ENCODE measurements at regions not wholly inside any gene's neighbourhood (a gene's known extent, or its start where the extent isn't known, plus 50 kb on each side); places are given as distances from the start of the nearest gene placed in this dataset.

DNA sequence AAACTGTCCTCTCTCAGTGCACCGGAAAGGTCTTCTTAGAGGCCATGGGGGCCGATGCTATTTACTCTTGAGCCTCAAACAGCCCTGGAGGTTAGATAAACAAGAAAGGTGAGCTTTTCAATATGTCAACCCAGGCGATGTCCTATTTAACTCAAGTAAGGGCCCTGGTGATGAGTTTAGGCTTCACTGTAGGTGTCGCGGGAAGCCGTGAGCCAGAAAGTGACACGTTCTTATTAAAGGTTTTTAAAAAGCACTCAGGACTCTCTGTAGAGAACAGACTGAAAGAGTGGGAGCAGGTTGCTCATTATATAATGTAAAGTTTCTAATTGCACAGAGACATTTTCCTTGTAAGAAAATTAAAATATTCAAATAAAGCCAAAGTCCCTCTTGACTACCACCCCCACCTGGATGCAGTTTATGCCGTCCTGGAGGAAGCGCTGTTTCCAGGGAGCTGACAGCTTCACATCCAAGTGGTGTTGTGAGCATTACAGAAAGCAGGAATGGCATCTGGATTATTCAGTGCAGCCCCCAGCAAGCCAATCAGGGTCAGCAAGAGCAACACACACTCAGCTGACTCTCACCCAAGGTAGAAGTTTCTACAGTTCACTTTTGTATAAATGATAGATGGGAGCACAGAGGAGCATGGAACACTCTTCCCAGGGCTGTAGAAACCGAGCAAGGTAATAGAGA is 280.3 kb downstream of the DRD1 start:
- no peak for DNase-seq

DNA sequence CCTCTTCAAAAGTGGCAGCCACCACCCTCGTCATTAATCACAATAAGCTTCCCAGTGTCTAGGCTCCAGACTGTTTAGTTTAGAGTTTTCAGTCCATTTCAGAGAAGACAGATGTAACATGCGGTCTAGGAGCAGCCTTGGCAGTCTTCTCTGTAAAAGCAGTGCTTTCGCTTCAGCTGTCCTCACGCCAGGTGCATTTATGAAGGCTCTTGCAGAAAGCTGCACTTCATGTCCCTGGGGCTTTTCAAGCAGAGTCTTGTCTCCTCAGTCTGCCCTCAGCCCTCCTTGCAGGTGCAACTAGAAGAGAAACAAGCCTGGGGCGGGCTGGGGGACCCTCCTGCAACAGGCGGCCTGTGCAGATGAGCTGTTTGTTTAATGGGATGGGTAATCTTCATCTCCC is 281.9 kb downstream of the DRD1 start:
- DNase-seq, result no peak

DNA sequence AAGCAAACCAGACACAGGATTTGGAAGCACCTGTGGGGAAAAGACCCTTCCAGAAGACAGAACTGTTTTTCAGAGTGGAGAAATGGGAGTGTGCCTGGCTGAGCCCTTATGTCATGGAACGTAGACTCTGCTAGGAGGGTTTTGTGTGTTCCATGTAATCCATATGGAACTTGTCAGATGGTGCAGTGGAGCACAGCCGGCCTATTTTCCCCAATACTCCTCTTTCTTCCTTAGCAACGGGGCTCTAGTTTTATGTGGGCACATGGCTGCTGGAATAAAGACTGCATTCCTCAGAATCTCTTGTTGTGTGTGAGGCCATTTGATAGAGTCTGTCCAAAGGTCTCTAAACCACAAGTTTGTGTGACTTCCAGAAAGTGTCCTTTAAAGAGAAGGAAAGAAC is 284.0 kb downstream of the DRD1 start:
- DNase-seq, result no peak

DNA sequence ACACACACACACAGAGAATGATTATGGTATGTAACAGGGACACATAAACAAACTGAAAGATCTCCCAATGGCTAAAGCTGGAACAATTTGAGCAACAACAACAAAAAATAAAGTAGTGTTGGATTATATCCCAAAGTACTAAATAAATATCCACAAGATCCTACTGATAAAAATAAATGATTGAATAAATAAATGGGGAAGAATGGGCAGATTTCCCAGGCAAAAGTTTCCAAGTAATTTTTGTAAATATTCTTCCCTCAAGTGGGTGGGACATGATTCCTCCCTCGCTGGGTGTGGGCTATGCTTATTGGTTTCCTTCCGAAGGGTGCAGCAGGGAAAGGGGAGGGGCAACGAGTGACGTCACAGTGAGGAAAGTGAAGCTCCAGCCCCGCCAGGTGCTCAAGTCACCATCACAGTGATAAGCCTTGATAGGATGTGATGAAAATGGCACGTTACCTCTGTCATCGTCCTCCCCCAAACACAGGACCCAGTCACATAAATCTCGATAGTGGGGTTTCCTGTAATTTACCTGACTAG is 295.3 kb downstream of the DRD1 start:
- no peak for DNase-seq

DNA sequence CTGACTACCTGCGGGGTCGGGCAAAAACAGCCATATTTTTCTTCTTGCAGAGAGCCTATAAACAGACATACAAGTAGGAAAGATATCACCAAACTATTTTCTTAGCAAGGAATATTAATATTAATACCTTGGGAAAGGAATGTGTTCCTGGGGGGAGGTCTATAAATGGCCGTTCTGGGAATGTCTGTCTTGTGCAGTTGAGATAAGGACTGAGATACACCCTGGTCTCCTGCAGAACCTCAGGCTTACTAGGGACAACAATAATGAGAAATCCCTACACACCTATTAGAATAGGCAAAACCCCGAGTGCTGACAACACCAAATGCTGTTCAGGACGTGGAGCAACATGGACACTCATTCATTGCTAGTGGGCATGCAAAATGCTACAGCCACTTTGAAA is 297.2 kb downstream of the DRD1 start:
- no peak for DNase-seq

DNA sequence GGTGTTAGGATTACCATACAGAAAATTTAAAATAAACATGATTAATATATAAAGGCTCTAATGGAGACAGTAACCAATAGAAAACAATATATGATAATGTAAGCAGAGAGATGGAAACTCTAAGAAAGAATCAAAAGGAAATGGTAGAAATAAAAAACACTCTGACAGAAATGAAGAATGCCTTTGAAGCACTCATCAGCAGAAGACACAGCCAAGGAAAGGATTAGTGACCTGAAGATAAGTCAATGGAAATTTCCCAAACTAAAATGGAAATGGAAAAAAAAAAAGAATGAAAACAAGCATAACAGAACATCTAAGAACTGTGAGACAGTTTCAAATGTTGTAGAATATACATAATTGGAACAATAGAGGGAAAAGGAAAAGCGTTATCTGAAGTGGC is 302.6 kb downstream of the DRD1 start:
- no peak for DNase-seq

DNA sequence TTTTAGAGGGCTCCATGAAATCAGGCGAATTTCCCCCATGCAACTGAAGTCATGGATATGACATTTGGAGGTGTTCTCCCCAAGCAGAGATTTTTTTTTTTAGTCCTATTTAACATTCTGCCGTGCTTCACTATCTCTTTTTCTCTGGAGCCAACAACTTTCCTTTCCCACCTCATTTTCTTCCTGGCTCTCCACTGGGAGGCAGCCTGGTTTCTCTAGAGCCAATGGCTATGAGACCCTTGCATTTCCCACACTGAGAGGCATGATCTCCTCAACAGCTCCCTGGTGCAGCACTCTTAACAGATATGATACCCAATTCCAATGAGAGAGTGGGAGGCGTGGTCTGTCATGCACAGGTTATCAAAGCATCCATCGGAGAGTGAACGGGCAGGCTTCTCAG is 310.8 kb downstream of the DRD1 start:
- no peak for DNase-seq

DNA sequence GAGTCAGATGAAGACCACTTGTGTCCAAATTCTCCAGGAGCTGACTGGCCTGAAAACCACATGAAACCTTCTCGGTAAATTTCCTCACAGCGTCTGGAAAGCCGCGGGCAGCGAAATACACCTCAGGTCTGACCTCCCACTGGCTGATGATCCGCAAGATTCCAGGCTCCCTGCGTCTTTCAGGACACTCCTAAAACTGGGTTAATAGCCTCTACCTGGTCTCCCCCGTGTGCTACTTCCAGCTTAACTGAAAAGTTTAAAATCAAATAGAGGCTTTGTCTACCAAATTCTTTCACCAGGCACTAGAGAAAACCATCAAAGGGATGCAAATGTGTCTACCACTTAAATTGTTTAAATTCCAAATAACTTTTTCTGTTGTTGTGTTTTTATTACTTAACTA is 312.6 kb downstream of the DRD1 start:
- DNase-seq, result no peak

DNA sequence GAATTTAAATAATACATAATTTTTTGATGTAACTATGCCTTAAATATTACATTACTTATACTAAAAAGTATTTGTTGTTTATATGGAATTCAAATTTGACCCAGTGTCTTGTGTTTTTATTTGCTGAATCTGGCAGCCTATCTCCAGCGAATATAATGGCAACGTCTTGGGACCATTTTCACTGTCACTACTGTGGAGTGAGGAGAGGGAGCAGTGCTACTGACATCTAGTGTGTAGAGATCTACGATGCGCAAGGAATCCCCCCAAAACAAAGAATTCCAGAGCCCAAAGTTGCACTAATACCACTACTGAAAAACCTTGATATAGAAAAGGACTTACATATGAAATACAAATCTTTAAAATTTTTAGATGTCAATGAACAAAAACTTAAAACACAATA is 314.4 kb downstream of the DRD1 start:
- DNase-seq, result no peak

DNA sequence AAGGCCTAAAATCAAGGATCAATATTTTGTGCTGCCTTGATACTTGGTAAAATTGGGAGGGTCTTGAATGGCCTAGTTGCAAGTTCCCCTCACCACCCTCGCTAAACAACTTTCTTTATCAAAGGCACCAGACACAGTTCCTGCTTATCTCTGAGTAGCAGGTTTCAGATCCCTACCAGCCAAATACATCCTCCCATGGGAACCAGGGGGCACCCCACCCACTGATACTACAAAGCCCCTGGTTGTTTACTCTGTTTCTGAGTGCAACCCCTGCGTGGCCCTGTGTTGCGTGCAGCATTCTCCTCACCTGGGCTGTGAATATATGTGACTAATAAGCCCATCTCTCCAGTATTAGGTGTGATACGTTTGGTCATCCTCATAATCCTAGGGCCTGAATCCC is 314.9 kb downstream of the DRD1 start:
- DNase-seq, result no peak

DNA sequence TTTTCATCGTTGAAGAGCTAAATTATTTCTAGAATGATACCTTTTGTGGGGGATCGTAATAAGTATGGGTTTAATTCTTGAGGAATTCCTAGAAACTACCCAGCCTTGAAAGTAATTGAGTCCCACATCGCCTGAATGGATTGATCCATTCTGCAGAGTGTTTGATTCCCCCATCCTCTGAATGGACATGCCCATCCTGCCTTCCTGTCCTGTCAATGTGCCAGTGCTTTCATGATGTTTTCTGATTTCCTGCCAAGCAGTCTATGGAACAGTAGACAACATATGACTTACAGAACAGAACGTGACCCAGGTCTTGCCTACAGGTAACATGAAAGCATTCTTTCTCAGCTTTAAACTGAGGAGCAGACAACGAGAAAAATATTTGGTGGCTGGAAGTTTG is 319.2 kb downstream of the DRD1 start:
- DNase-seq, result no peak

DNA sequence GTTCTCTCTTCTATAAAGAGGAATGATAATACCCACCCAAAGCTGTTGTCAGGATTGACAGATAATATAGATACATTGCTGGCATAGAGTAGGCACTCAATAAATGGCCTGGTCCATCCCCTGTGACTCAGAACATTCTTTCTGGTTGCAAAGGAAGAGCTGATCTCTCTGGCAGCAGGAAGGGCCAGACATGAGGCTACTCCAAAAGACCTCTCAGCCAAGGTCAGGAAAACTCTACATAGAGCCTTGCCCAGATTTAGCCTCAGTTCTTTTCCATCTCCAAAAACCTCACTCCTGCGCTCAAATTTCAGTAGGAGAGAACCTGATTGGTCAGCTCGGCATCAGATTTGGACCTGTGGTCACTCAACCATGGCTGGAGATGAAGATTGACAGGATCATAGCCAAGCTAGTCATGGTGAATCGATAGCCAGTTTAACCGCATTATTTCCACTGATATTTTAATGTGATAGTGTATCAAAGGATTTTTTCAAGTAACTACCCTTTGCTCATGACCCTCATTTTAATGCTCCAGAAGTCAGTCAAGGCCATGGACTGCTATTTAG is 319.6 kb downstream of the DRD1 start:
- DNase-seq, result no peak

DNA sequence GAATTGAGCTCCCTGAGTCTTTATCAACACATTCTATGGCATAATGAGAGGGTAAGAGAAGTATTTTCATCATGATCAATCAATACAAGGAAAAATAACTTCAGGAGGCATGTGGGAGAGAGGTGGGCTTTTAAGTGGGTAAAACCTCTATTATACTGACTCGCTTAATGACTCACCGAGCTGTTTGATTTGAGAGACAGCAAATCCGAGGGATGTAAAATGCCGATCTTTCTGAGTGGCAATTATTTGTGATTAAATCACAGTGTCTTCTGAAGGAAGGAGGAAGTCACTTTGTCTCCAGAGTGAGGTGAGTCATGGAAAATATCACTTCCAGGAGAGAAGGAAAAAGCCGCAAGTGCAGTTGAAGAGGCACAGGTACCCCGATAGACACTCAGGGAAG is 320.4 kb downstream of the DRD1 start:
- no peak for DNase-seq

DNA sequence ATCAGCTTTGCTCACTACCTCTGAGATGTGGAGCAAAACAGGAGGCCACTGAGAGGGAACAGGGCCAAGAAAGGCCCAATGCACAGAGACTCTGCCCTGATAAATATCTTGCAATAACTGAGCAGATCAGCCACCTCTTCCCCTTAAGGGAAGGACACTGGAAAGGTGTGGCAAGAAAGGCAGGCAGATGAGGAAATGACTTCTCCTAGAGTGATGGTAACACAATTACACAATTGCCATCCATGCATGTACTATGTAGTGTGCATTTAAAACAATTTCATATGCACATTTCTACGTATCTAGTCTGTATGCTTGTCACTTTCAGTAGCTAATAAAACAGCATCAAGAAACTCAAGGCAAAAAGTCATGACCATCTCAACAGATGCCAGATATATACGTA is 322.5 kb downstream of the DRD1 start:
- no peak for DNase-seq

DNA sequence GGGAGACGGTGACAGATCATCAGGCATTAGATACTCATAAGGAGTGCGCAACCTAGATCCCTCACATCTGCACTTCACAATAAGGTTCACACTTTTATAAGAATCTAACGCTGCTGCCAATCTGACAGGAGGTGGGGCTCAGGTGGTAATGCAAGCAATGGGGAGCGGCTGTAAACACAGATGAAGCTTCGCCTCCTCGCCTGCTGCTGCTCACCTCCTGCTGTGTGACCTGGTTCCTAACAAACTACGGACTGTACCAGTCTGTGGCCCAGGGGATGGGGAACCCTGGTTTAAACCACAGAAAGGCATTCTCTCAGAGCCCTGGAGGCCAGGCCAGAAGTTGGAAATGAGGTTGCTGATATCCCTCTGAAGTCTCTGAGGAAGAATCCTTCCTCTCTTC is 323.6 kb downstream of the DRD1 start:
- DNase-seq, result no peak

DNA sequence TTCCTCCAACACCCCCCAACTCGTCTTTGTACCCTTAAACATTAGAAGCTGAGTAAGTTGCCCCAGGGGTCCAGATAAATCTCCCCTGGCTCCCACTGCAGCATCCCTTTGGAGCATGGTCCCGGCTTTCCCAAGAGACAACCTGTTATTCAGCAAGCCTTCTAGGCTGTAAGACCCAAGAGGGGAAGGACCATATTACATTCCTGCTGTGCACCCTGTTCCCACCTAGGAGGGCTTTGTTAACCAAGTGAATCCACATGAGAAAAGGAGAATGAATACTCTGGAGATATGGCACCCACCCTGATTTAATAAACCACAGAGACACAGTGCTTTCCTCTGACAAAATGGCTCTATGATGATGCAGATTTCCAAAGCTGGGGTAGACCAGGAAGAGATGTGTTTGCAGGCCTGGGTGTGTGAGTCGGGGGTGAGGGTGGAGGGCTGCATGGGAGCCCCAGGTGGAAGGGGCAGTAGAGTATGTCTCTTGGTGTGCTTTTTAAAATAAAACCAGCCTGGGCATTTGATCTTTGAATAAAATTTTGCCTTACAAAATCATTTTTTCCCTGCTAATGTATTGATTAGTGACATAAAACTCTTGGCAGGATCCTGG is 325.2 kb downstream of the DRD1 start:
- no peak for DNase-seq

DNA sequence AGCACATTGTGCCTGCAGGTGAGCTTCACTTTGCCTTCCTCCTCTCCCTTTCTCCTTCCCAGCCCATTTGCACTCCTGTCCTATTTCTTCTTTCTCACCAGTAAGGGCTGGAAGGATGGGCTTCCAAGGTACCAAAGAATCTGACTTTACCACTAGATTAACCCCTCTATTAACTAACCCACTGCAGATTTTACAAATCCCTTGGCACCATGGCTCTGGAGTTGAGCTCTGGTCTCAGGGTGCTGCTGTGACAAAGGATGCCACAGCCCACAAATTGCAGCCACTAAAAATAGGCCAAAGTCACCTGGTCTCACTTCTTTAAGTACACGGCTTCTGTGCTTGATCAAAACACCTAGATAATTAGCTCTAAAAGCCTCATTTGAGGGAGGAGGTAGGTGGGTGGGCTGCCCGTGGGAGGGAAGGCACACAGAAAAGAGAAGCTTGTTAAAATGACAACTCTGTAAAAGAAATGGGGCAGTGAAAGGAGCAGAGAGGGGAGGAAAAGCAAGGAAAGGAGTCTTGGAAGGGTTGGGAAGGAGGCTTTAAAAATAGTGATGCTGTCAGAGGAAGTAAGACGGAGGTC is 327.4 kb downstream of the DRD1 start:
- DNase-seq, result no peak

DNA sequence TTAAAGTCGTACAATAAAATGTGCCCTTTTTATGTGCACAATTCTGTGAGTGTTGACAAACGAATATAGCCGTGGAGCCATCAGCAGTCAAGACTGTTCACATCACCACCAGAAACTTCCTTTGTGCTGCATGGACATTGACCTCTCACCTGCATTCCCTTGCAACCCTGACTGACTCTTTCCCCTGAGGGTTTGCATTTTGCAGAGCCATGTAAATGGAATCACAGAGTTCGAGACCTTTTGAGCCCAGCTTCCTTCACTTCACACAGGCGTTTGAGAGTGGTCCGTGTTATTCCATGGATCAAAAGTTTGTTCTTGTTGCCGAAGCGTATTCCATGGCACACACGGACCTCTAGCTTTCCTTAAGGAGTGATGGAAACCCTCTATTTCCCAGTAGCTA is 328.2 kb downstream of the DRD1 start:
- no peak for DNase-seq

DNA sequence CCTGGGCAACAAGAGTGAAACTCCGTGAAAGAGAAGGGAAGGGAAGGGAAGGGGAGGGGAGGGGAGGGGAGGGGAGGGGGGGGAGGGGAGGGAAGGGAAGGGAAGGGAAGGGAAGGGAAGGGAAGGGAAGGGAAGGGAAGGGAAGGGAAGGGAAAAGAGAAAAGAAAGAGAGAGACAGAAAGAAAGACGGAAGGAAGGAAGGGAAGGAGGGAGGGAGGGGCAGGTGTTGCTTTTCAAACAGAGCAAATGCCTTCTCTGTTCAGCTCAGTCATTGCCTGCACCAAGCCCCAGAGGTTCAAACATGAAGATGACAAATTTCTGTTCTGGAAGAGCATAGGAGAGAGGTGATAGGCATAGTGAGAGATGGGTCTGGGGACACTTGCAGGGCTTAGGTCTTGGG is 330.0 kb downstream of the DRD1 start:
- no peak for DNase-seq

DNA sequence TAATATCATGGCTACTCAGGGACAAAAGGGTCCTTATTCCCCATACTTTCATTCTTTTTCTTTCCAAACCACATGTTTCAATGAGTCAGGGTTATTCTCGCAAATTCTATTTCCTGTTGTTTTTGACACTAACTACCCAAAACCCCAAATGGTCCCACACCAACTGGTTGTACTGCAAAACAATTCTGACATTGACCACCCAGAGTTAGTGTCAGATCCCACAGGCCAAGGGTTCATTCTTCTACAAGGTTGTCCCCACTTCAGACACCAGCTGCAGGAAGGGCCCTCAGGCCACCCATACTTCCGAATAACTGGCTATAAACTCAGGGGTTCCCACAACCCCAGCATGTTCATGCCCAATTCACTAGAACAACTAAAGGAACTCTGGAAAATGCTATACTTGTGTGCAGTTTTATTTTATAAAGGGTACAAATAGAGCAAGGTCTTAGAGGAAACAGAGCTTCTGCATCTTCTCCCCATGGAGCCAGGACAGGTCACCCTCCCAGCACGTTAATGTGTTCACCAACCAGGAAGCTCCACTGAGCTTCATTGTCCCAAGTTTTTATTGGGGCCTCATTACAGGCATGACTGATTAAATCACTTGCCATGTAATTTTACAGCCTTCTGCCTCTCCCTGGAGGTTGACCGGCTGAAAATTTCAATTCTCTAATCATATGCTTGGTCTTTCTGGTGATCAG is 334.8 kb downstream of the DRD1 start:
- no peak for DNase-seq

DNA sequence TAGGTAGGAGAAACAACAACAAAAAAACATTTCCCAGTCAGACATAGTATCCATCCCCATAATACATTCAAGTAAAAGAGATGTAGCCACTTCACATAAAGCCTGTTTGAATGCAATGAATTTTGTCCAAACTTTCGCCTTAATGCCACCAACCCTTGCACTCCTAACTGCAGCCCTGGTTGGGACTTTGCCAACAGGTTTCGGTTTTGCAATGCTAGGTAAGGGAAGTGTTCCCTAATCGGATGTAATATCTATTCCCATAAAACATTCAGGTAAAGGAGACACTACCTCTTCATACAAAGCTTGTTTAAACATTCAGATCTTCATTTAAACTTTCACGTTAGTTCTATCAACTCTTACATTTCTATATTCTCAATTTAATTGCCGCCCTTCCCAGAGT is 336.1 kb downstream of the DRD1 start:
- DNase-seq, result no peak

DNA sequence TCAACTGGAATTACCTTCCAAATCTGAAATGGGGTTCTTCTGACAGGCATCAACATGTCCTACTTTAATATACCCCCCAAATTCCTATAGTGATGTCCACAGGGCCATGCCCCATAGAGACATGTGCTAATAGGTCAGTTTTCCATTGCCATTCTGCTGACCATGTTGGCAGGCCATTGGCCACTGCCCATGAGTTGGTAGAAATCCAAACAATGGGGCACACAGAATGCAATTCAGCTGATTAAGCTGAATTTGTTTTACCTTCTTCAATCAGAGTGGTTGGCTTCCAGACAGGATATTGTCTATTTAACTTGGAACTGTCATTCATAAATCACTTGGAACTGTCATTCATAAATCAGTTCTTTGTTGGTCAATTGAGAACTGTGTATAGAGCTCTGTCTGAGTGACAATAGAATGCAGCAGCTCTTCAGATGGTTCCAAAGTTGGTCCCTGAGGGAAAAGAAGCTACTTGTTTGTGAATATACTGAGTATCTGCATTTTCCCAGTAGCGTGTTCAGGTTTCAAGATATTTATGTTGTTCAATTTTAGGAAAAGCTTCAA is 336.9 kb downstream of the DRD1 start:
- DNase-seq, result no peak

DNA sequence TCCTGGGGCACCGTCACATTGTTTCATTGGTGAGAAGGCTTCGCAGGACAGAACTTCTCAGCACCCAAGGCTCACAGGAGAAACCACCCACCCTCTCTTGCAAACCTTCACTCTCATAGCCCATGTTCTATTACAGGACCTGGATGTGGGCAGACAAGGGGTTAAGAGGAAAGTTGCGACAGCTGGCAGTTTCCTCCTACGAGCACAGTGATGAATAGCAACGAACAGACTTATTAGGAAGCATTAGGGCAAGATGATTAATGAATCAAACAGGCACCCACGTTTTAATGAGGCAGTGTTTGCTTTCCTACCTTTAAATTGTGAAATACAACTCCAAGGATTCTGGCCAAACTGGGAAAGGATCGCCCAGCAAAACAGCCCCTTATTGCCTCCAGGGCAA is 339.3 kb downstream of the DRD1 start:
- DNase-seq, result no peak
